Iris pigment epithelial cell (primary cell): ENCODE measurements at regions not wholly inside any gene's neighbourhood (a gene's known extent, or its start where the extent isn't known, plus 50 kb on each side); places are given as distances from the start of the nearest gene placed in this dataset.
"Not testable (repeated sequence)": the region's sequence is repeated elsewhere in the genome, so short reads cannot be mapped to it uniquely, and the experiment has no call there.

ENCODE experiments used
- DNase-seq: peaks from one replicate; pipeline ENCODE4 v3.0.0-alpha.2; 2011; ENCODE audit warnings: low read depth

GRCh38 chr2:2739231-2739795, 408.2 kb upstream of the MYT1L start:
- no peak for DNase-seq

DNA sequence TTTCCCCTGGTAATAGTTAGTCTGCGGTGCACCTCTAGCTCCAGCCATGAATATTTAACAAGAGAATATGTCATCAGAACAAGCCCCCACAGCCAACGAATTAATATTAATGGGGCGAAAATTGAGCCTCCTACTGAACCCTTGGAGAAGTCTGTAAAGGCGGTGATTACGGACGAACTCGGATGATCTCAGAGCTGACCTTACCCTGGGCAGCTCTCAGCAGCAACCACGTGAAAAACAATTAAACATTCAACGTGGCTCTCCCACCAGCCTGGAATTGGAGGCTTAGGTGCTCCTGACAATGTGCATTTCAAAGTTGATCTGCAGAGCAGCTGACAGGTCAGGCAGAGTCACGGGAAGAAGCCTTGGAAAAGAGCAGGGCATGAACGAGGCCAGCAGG, 407.6 kb upstream of the MYT1L start:
- no peak for DNase-seq

DNA sequence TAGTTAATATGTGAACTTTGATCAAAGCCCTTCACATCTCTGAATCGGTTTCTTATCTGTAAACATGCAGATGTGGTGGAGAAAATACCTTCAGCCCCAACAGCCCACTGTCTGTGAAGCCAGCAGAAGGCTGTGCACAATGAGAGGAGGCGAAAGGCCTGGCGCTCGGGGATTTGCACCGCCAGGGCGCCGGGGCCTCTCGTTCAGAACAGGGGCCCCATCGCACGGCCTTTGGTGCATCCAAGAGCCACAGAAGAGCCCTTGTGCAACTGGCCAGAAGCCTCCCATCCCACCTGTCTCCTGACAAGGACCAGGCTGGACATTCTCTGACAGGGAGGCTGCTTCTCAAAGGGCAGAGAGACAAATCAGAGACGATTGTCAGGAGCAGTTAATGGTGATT, 407.2 kb upstream of the MYT1L start:
- no peak for DNase-seq

DNA sequence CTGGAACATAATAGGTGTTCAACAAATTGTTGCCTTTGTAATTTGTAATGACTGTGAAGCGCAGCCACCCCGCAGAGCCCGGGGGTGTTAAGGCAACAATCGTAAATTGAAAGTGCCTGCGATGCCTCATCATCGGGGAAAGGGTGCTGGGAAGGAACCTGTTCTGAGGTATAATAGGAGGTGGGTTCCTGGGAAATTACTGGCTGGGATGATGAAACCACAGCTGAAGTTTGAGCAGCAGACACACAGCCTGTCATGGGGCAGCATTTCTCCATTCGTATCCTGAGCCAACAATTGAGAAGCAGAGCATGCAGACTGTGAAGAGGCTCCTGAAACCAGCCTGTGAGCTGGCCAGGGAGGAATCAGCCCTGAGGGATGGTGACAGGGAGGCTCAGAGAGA, 404.0 kb upstream of the MYT1L start:
- no peak for DNase-seq

GRCh38 chr2:2734308-2734707, 403.2 kb upstream of the MYT1L start:
- no peak for DNase-seq

DNA sequence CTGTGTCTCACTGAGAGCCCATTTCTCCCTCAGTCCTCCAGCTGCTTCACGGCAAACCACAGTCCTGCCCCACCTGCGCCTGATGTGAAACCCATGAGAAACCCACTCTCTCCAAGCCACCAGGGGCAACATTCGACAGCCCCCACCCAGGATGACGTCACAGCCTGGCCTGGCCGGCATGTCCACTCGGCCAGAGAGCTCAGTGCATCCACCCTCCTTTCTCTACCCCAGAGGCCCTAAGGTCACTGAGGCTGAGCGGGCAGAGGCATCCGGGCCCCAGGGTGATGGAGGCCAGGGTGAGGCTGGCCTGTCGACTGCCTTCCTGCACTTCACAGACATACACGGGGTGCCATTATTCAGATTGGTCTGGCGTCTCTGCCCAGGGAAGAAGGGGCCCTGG, 402.7 kb upstream of the MYT1L start:
- DNase-seq = no peak

- no peak for DNase-seq
Measured at GRCh38 chr2:2732331-2733119, 401.4 kb upstream of the MYT1L start.

GRCh38 chr2:2731816-2732284, 400.8 kb upstream of the MYT1L start:
- DNase-seq = no peak

DNA sequence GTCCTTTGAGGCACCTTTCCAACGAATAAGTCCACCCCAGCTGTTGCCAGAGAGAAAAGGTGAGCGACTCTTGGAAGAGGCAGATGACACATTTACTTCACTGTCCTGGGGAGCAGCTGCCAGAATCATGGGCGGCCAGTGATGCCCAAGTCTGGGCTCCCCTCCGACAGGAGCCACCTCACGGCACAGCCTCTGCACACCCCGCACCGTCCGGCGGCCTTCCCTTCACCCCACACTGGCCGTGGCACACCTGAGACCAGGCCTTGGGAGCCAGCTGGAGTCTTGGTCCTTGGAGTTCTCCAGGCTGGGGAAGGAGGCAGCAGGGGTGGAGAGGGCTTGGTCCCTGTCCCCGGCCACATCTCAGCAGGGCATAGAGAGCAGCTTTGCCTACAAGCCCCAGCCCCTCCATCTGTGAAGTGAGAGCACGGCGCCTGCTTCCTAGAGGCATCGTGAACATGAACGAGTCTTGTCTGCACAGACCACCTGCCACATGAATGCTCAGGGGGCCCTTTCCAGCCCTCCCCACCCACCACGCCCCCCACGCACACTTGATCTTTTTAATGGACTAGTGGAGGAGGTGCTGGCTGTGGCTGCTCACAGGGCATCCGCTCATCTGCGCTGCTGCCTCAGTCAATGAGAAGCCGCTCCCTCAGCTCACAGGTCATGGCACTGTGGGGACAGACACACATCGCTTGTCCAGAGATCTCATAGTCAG, 400.2 kb upstream of the MYT1L start:
- DNase-seq = no peak

GRCh38 chr2:2730301-2730833, 399.3 kb upstream of the MYT1L start:
- DNase-seq = no peak

GRCh38 chr2:2729246-2729645, 398.2 kb upstream of the MYT1L start:
- DNase-seq = no peak

GRCh38 chr2:2728635-2729034, 397.6 kb upstream of the MYT1L start:
- DNase-seq = no peak

DNA sequence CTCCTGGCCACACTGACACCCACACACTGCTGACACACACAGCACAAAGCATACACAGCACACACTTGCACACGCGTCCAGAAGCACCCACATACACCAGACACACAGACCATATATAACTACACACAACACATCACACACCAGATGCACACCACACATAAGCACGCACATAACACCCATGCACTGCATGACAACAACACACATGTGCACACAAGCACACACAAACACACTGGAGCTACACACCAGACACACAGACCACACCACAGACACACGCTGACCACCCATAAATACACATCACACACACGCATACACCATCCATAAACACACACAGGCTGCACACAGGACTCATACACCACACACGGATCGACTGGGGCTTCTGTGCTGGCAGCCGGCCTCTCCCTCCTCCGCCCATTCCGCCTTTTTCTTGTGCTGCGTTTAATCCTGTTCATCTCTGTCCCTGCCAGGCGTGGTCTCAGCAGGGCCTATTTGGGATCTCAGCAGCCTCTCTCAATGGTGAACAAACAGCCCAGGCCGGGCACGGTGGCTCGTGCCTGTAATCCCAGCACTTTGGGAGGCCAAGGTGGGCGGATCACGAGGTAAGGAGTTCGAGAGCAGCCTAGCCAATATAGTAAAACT, 396.9 kb upstream of the MYT1L start:
- DNase-seq = no peak

GRCh38 chr2:2726163-2726562, 395.1 kb upstream of the MYT1L start:
- no peak for DNase-seq

DNA sequence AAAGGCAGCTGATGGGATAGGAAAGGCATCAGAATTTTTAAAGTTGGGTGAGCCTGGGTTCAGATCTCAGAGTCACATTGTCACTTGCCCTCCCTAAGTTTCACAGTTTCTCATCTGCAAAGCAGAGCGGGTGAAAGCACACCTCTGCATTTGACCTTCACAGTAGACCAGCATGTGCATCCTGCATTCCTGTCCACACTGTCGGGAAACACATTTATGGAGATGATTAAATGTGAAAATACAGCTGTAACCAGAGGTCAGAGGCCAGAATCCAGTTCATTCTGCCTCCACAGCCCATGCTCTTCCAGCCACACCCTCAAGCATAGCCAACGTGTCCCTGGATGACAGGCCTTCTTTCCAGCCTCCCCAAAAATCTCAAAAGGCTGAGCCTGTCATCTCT, 392.0 kb upstream of the MYT1L start:
- DNase-seq = no peak

- no peak for DNase-seq
Measured at GRCh38 chr2:2721296-2721835, 390.3 kb upstream of the MYT1L start.

DNA sequence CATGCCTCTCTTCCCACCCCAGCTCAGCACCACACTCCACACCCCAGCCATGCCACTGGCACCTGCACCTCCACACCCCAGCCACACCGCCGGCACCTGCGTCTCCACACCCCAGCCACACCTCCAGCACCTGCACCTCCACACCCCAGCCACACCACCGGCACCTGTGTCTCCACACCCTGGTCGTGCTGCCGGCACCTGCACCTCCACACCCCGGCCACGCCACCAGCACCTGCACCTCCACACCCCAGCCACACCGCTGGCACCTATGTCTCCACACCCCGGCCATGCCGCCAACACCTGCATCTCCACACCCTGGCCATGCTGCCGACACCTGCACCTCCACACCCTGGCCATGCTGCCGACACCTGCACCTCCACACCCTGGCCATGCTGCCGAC, 389.7 kb upstream of the MYT1L start:
- DNase-seq = not testable (repeated sequence)

GRCh38 chr2:2720351-2720750, 389.3 kb upstream of the MYT1L start:
- DNase-seq = no peak

DNA sequence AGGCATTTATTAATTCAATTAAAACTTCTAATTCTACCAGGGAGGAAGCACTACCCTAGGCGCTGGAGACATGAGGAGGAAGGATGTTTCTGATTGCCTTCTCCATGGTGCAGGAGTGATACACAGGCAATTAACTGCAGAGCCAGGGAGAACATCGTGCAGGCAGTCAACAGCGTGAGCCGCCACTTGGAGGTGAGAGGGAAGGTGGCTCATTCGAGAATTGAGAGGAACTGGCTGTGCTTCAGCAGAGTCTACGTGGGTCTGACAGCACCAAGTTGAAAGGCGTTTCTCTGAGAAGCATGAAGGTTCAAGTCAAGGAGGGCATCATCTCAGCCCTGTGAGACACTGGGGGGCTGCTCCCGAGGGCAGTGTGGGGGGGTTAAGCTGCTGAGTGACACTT, 388.7 kb upstream of the MYT1L start:
- no peak for DNase-seq

DNA sequence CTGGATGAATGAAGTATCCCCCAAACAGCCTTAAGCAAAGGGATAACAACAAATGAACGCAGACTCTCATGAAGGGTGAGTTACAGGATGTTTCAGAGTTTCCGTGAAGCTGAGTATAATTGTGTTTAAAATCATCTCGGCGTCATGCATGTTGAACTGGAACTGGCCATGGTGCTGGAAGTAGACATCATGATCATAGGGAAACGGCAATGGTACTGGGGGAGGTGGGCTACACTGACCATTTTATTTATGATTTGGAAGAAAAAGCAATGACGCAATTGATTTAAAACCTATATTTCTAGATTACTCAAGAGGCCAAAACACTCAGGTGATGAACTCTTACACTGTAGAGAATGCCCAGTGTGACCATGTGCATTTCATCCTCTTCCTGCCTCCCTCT, 387.9 kb upstream of the MYT1L start:
- DNase-seq = no peak

GRCh38 chr2:2717406-2717805, 386.3 kb upstream of the MYT1L start:
- no peak for DNase-seq

- no peak for DNase-seq
Measured at GRCh38 chr2:2716771-2717170, 385.7 kb upstream of the MYT1L start.
